NCI-H345 treated with DMSO at 0.1 percent for 48 hours (cell line): ENCODE measurements at regions not wholly inside any gene's neighbourhood (a gene's known extent, or its start where the extent isn't known, plus 50 kb on each side); places are given as distances from the start of the nearest gene placed in this dataset.

Experiments used
- DNase-seq: peaks from one replicate; lab custom pipeline; 2025; ENCODE audit not compliant: unreplicated experiment; lab: John Stamatoyannopoulos, UW

DNA sequence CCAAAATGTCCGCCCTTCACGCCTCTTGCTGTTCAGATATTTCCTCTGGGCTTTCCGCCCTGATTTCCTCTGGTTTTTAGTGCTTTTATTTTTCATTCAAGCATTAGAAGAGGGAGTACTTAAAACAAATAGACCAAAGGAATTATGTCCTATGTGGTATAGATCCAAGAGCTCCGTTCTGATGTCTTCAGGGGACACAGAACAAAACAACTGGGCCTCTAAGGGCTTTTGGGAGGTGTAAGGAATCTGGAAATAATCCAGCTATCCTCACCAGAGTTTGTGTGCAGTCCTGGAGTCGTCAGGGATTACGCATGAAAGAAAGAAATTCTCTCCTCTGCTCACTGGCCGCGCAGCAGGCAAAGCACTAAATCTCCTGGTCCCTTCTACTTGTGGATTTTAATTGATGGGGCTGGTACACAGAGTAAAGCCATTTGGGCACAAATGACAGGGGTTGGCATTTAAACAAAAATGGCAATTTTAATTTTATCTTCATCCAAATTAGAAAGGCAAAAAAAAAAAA is 999.2 kb downstream of the ADGRL3 start:
- DNase-seq: no peak

DNA sequence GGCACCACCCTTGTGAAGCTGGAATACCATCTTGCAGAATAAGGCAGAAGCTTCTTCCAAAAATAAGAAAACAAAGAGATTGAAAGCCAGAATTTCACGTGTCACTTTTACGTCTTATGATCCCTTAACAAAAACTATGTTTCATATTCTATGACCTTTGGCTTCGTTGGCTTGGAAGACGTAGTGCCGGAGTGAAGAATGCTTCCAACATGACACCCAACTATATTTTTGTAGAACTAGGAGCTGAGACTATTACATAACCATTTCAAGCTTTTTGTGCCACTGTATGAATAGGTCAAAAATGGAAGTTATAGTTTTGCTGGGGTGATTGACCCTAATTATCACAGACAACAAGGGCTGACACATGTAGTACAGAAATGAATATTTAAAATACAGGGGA is 996.2 kb downstream of the ADGRL3 start:
- DNase-seq: no peak

DNA sequence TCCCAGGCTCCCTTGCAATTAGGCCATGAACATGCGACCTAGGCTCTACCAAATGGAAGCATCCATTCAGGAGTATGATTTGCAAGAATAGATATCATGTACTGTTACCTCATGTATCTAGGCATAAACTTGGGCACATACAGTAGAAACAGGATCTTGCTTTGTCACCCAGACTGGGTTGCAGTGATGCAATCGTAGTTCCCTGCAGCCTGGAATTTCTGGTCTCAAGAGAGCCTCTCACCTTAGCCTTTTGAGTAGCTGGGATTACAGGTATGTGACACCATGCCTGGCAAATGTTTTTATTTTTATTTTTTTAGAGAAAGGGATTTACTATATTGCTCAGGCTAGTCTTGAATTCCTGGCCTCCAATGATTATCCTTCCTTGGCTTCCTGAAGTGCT is 994.2 kb downstream of the ADGRL3 start:
- no peak for DNase-seq

DNA sequence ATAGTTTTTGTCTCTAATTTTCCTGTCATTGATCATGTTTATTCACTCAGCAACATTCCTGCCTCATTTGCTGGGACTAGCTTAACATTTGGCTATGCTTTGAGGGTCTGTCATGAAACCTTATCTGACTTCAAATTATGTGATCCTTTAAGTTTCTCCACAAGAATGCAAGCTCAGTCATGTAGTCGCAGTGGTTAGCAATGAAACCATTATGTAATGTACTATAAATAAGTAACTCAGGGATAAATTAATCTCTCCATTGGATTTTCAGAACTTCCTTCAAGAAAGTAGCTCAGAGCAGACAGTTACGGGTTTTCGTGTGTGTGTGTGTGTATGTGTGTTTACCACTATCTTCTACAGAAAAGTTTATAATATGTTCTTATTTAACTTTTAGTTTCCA is 993.6 kb downstream of the ADGRL3 start:
- DNase-seq: no peak

DNA sequence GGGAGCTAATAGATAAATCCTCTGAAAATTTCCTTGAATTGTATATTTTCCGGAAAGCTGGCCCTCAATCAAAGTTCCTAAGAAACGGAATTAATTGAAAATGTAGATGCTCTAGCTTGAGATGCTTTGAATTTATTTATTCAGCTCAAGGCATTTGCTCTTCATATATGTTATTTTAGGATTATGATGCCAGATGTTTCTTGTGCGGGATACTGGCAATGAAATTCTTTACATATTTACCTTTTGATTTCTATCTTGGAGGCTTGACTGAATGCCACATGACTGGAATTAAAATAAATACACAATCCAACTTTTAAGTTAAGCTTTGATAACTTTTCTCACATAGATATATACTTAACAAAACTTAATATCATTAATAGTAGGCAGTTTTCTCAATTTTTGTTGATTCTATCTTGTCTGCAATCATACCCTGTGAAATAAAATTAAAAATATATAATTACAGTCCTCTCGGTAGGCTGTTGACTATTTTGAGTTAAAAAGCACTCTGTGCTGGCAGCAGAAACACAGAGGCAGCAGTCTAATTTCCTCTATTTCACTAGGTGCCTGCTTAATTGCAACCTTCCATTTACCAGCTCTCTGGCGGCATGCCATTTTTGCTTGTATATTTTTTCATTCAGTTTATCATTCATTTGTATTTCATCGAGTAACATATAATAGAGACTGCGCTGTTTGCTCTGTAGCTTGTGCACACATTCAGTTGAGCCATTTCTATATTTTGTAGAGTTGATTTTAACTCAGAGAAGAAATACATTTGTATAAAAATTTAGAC is 991.5 kb downstream of the ADGRL3 start:
- DNase-seq: no peak

DNA sequence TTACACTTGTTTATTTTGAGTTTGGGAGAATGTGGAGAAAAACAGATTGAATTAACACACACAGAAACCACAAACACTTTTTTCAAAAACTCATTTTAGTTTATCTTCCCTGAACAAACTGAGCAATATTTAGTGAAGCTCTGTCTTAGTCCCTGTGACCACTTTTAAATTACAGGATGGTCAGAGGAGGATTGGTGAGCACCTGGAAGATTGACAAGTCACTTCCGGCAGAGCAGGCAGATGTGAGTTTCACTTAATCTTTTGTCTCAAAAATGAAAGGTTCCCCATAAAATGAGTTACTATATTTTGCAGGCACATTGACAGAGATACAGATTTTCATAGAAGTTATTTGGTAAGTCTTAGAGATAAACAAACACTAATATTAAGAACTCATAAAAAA is 970.1 kb downstream of the ADGRL3 start:
- no peak for DNase-seq

DNA sequence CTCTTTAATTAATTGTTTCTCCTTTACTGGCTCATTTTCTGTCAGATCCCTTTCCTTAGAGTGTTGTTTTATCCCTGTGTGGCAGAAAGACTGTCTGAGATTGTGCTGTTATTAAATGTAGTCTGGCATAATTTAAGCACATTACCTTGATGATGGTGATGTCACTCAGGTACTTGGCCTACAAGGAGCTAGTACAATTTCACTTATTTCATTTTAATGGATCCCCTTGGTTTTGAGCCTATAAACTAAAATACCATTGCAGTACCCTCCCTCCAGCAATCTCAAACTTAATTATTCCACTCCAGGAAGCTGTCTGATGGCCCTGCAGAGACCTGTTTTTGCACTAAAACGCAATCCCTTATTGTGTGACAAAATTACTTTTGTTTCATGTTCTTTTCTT is 968.6 kb downstream of the ADGRL3 start:
- no peak for DNase-seq

DNA sequence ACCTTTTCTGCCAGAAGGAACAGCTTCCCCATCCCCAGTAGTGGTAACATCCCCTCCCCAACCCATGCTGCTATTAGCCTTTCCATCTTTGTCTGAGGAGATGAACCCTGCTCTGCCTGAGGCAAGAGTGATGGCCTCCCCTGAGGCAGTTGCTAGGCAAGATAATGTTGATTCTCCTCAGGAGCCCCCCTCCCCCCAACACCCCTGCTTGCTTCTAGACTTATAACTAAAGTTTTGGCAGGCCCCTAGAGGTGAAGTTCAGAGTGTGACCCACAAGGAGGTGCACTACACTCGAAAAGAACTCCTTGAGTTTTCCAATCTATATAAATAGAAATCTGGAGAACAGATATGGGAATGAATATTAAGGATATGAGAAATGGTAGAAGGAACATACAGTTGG is 962.5 kb downstream of the ADGRL3 start:
- no peak for DNase-seq

DNA sequence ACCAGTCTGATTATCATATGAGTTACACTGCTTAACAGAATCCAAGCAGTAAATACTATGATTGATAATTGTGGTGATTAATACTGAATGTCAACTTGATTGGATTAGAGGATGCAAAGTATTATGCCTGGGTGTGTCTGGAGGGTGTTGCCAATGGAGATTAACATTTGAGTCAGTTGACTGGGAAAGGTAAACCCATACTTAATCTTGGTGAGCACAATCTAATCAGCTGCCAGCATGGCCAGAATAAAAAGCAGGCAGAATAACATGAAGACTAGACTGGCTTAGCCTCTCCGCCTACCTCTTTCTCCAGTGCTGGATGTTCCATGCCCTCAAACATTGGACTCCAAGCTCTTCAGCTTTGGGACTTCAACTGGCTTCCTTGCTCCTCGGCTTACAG is 961.3 kb downstream of the ADGRL3 start:
- DNase-seq: no peak

DNA sequence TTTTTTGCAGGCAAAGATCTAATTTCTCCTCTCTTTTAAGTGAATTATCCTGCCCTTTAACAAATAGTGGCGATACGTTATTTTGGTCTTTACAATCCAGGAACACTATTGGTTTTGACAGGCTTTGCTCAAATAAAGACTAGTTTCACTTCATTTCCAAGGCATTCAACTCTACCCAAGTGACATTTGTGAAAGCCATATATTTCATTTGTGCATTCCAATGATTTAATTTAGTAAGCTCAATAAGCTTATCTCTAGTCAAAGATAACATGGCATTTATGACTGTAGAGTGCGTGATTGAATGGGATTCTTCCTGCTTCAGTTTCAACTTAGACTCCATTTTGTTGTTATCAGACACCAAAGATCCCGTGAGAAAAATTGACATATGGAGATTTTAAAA is 959.8 kb downstream of the ADGRL3 start:
- no peak for DNase-seq

DNA sequence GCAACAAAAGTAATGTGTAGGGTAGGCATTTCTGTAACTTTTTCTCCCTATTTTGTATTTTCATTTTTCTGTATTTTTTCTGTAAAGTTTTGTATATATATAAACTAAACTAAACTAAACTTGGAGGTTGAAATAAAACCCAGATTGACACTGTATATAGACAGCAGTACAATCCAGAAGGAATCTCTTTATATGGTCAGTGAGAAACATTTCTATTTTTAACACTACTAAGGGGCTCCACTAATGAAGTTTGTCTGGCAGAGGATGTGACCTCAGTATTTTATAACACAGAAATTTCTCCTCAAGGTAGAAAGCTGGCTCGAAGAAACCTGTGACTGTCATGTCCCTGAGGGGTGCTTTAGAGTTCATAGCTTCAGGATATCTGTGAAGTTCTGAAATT is 959.2 kb downstream of the ADGRL3 start:
- no peak for DNase-seq

DNA sequence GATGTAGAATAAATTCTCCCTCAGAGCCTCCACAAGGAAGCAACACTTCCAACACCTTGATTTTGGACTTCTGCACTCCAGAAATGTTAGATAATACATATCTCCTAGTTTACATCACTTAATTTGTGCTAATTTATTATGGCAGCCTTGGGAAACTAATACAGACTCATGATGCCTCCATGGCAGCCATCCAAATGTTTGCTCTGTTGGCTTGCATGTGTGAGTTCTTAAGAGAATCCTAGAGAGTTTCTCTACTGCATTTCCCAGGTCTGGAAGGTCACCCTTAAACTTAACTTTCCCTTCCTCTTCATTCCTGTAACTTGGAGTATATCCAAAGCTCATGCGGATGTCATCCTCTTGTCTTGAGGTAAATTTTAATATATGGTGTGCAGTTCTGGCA is 956.1 kb downstream of the ADGRL3 start:
- no peak for DNase-seq

DNA sequence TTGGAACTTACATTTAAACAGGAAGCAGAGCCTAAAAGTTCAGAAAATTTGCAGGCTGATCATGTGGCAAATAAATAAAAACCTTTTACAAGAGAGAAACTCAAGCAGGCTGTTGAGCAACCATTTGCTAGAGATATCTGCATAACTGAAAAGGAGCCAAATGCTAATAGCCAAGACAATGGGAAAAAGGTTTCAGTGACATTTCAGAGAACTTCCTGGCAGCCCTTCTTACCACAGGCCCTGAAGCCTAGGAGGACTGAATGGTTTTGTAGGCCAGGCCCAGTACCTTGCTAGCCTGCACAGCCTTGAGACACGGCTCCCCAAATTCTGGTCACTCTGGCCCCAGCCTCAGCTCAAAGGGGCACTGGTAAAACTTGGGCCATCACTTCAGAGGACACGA is 945.1 kb downstream of the ADGRL3 start:
- DNase-seq: no peak

DNA sequence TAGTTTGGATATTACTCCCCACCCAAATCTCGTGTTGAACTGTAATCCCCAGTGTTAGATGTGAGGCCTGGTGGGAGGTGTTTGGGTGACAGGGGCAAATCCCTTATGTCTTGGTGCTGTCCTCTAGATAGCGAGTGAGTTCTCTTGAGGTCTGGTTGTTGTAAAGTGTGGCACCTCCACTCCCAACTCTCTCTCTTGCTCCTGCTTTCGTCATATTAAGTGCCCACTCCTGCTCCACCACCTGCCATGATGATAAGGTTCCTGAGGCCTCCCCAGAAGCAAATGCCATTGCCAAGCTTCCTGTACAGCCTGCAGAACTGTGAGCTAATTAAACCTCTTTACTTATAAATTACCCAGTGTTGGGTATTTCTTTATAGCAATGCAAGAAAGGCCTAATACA is 944.3 kb downstream of the ADGRL3 start:
- no peak for DNase-seq

DNA sequence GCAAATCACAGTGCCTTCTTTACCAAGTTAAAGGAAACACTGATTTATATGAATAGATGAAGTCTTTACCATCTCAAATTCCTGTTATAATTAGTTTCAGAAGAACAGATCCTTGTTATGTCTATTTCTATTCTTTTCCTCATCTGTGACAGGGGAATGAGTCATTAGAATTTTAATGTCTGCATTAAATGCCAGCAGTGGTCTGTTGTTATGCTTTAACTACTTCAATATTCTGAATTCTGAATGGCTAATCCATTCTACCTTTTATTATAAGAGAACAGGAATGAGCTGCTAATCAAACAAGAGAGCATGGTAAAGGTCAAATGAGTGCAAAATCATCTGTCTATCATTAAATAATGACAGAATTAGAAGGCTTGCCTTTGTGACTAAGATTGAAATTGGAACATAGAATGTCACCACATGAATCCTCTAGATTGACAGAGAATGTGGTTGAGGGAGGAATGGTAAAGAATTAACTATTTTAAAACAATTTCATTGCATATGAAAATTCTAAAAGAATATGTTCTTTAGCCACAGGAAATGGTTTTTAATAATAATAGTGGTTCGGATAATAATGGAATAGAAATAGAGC is 935.5 kb downstream of the ADGRL3 start:
- DNase-seq: no peak

DNA sequence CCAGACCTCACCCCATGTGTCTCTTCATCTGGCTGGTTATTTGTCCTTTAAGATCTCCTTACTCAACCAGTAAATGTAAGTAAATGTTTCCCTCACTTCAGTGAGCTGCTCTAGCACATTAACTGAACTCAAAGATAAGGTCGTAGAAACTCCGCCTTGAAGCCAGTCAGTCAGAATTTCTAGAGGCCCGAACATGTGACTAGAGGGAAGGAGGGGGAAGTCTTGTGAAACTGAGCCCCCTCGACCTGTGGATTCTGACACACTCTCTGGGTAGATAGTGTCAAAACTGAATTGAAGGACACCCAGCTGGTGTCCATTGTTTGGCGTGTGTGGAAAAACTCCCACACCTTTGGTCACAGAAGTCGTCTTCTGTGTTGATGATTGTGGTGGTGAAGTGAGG is 933.9 kb downstream of the ADGRL3 start:
- no peak for DNase-seq

DNA sequence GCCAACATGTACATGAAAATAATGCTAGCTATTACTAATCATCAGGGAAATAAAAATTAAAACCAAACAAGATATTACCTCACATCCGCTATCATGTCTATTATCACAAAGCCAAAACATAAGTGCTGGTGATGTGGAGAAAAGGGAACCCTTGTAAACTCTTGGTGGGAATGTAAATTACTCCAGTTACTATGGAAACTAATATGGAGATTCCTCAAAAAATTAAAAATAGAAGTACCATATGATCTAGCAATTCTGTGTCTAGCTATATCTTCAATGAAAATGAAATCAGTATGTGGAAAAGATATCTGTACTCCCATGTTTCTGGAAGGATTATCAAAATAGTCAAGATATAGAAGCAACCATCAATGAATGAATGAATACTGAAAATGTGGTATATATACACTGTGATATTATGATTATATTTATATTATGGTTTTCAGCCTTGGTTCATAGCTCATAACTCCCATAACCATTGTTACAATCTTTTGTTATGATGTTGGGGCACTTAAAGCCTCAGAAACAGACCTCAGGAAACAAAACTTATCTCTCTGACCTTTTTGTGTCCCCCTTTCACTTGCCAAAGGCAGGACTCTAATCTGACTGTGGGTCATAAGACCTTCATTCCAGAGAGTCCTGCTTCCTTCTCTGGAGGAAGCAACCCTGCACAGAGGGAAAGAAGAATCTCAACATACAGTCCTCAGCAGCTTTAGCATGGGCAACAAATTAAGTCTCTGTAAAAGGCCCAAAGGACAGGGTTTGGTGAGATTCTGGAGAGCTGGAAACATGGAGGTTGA is 933.2 kb downstream of the ADGRL3 start:
- no peak for DNase-seq

DNA sequence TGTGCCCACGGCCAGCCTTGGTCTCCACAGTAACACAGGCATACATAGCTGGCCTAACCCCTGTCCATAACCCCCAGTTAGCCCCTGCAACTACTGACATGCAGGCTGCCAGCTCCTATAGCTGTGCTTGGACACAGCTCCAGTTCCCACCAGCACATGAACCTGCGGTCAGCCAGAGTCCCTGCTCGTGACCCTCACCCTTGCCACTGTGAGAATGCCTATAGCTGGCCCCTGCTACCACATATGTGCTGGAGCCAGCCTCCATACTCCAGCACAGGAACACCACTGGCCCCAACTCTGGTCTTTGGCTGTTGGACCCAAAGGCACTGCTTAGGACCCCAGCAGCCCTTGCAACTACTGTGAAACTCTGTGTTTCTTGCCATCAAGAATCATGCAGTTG is 930.9 kb downstream of the ADGRL3 start:
- DNase-seq: no peak

DNA sequence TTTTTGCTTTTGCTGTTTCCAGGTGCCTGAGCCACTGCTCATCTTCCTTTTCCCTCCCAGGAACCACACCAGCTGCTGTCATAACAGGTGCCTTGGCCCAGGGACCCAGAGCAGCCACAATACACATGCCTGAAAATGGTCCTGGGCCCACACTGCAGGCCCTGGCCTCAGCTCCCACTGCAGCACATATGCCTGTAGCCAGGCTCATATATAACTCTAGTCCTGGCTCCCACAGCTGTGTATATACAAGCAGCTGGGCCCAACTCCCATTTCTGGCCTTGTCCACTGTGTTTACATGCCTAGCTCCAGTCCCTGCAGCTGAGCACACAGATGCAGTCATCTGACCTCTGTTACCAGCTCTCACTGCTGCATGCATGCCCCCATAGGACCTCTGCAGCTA is 930.5 kb downstream of the ADGRL3 start:
- no peak for DNase-seq

DNA sequence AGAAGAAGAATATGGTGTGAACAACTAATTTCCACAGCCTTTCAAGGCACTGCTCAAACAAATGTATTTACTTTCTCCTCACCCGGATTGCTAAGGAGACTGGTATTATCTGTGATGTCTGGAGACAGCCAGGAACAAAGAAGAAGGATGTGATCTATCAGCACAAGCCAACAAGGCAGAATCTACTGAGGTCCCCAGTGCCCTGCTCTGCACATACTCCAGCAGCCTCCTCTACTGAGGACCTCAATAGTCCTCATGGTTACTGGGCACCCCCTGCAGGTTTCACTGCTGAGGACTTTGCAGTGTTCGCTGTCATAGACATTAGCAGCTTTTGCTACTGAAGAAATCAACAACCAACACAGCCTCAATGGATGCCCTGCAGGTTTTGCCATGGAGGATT is 930.1 kb downstream of the ADGRL3 start:
- no peak for DNase-seq
